ENCODE measurements at regions not wholly inside any gene's neighbourhood (a gene's known extent, or its start where the extent isn't known, plus 50 kb on each side); places are given as distances from the start of the nearest gene placed in this dataset.

DNA sequence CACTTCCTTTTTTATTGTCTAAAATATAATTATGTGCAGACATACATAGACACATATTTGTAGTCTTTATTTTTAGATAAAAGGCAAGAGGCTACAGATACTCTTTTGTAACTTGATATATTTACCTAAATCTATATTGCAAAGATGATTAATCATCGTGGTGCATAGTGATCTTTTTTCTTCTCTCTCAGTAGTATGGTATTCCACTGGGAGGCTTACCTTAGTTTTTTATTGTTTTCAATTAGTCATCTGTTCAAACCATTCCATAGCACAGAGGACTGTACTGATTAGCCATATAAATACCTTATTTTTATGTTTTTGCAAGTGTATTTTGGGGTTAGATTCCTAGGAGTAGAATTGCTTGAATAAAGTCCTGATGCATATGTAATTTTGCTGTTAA, 619.7 kb downstream of the GRXCR1 start (continued):
- TF ChIP-seq ZNF462 (CRISPR knock-in tag; IDR thresholded peaks at IDR 0.05) (no peak), EZH2phosphoT487 (IDR thresholded peaks at IDR 0.05; ENCODE audit: unreplicated experiment) (no peak), JUNB (IDR thresholded peaks at IDR 0.05; ENCODE audit: unreplicated experiment) (no peak), ZNF331 (CRISPR knock-in tag; IDR thresholded peaks at IDR 0.05; ENCODE audit: low read depth) (no peak), ZNF114 (CRISPR knock-in tag; IDR thresholded peaks at IDR 0.05) (no peak), CREB1 (CRISPR knock-in tag; IDR thresholded peaks at IDR 0.05; ENCODE audit: low read depth) (no peak)

GRCh38 chr4:43525646-43526045, 633.1 kb downstream of the GRXCR1 start:
- H3K36me3 Mint-ChIP-seq (ENCODE audit: low read depth): 0 out of 3 replicates have a peak, but pooled peaks cover 3% of the 10 kb centered on the region
- H3K27me3 ChIP-seq (ENCODE audit: insufficient read depth): no peaks in the 10 kb centered on the region
- H3K27ac Mint-ChIP-seq: no peak overlapping the region
- no peaks in the 10 kb centered on the region for H3K79me2 ChIP-seq (replicated peaks; ENCODE audit: insufficient read depth)
- no peak overlapping the region for H2AFZ ChIP-seq
- ATAC-seq (no peak), DNase-seq (ENCODE audit: low spot score) (no peak)
- H3K9me3 Mint-ChIP-seq: peaks cover 3% of the 10 kb centered on the region; the same call in 2 of the 3 replicates
- H3F3A ChIP-seq (replicated peaks; ENCODE audit: low read depth): no peaks in the 10 kb centered on the region
- no peaks in the 10 kb centered on the region for H3K4me1 ChIP-seq (ENCODE audit: insufficient read depth)
- H3K4me2 ChIP-seq: no peak overlapping the region
- no peaks in the 10 kb centered on the region for H4K20me1 ChIP-seq (replicated peaks; ENCODE audit: insufficient read depth)
- no peak overlapping the region for H3K4me3 Mint-ChIP-seq
- no peak overlapping the region for H3K27ac ChIP-seq (ENCODE audit: low read depth)
- no peaks in the 10 kb centered on the region for H3K4me1 Mint-ChIP-seq
- no peak overlapping the region for H3K4me3 ChIP-seq
- no peaks in the 10 kb centered on the region for H3K9me2 ChIP-seq (ENCODE audit: insufficient read depth)
- H3K27me3 Mint-ChIP-seq (ENCODE audit: insufficient read depth, low read depth, poor library complexity): no peaks in the 10 kb centered on the region
- no peaks in the 10 kb centered on the region for H3K36me3 ChIP-seq (ENCODE audit: insufficient read depth)
- TF ChIP-seq REST (IDR thresholded peaks at IDR 0.05; ENCODE audit: unreplicated experiment): no peak
- TF ChIP-seq ZNF331 (CRISPR knock-in tag; IDR thresholded peaks at IDR 0.05; ENCODE audit: low read depth): no peak
- TF ChIP-seq CREB1 (CRISPR knock-in tag; IDR thresholded peaks at IDR 0.05; ENCODE audit: low read depth): no peak
- no peak for TF ChIP-seq ZNF114 (CRISPR knock-in tag; IDR thresholded peaks at IDR 0.05)
- no peak for TF ChIP-seq ETS1 (IDR thresholded peaks at IDR 0.05)
- no peak for TF ChIP-seq JUNB (IDR thresholded peaks at IDR 0.05; ENCODE audit: unreplicated experiment)
- no peak for TF ChIP-seq EZH2phosphoT487 (IDR thresholded peaks at IDR 0.05; ENCODE audit: unreplicated experiment)
- TF ChIP-seq, protein P1, sequence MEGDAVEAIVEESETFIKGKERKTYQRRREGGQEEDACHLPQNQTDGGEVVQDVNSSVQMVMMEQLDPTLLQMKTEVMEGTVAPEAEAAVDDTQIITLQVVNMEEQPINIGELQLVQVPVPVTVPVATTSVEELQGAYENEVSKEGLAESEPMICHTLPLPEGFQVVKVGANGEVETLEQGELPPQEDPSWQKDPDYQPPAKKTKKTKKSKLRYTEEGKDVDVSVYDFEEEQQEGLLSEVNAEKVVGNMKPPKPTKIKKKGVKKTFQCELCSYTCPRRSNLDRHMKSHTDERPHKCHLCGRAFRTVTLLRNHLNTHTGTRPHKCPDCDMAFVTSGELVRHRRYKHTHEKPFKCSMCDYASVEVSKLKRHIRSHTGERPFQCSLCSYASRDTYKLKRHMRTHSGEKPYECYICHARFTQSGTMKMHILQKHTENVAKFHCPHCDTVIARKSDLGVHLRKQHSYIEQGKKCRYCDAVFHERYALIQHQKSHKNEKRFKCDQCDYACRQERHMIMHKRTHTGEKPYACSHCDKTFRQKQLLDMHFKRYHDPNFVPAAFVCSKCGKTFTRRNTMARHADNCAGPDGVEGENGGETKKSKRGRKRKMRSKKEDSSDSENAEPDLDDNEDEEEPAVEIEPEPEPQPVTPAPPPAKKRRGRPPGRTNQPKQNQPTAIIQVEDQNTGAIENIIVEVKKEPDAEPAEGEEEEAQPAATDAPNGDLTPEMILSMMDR (conservative IDR thresholded peaks at IDR 0.05; ENCODE audit: low read depth in 2 of 2): no peak
- no peak for TF ChIP-seq EZH2 (IDR thresholded peaks at IDR 0.05; ENCODE audit: low read depth, unreplicated experiment)

Data from GM23338 (cell line).